Uterus (tissue), 2 donors: ENCODE measurements at regions not wholly inside any gene's neighbourhood (a gene's known extent, or its start where the extent isn't known, plus 50 kb on each side); places are given as distances from the start of the nearest gene placed in this dataset.

Source experiments
- CTCF ChIP-seq, 4 experiments: fragments of 200-600 bp in 2 of 4; fragments of 450-650 bp in 2 of 4; sonication (generic) in 2 of 4; IDR thresholded peaks; one replicate each; pipeline ENCODE4 v1.5.1; 2016 to 2019; ENCODE audit warnings: antibody characterized with exemption in 4 of 4, mild to moderate bottlenecking in 2 of 4, moderate library complexity in 1 of 4
- POLR2A ChIP-seq, 2 donors: fragments of 450-650 bp; IDR thresholded peaks; one replicate each; pipeline ENCODE4 v1.6.1; 2016; ENCODE audit warnings: antibody characterized with exemption in 2 of 2, mild to moderate bottlenecking in 1 of 2, moderate library complexity in 1 of 2

DNA sequence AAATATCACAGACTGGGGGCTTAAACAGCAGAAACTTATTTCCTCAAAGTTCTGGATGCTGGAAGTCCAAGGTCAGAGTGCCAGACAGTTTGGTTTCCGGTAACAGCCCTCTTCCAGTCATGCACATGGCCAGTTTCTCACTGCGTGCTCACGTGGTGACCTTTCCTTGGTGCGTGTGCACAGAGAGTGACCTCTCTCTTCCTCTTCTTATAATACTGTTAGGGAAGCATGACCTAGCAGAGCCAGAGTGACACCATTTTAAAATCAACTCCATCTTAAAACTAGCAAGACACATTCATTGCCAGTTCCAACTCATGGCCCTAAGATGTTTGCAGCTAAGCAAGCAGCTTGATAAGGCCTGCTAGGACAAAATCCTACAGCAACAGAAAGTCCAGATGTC lies 221.5 kb upstream of the DAAM1 start:
- TF ChIP-seq CTCF (IDR thresholded peaks at IDR 0.05) (no peak), POLR2A (IDR thresholded peaks at IDR 0.05) (no peak)
